HCT116 (cell line): ENCODE measurements at regions not wholly inside any gene's neighbourhood (a gene's known extent, or its start where the extent isn't known, plus 50 kb on each side); places are given as distances from the start of the nearest gene placed in this dataset.

ENCODE experiments used
- ATAC-seq: fragments of 200-7000 bp; cut with Tn5 transposase; 2 replicates; pipeline ENCODE4 v1.9.1; 2020; ENCODE audit warnings: mild to moderate bottlenecking, moderate library complexity
- BruUV-seq: library from RNA; stranded (reverse); fragments of 400-500 nt; replicated peaks from 2 replicates; lab custom pipeline; 2021; lab: Mats Ljungman, UMichigan
- CTCF ChIA-PET: fragments of 300-600 bp; sonication (Branson Sonifier 250); formaldehyde crosslinking; loops from one replicate; lab custom pipeline; 2021; ENCODE audit warnings: antibody characterized with exemption; lab: Charles Lee
- POLR2A ChIA-PET: fragments of 300-600, 350-600 bp; sonication (Branson Sonifier 250); formaldehyde crosslinking; loops from one replicate; lab custom pipeline; 2021; ENCODE audit warnings: antibody characterized with exemption; lab: Charles Lee
- RAD21 ChIA-PET, 2 experiments: fragments of 300-600 bp; sonication (Branson Sonifier 250); formaldehyde crosslinking; loops; one replicate each; lab custom pipeline; 2023; ENCODE audit warnings: low total read pairs in 2 of 2; ENCODE audit not compliant: uncharacterized antibody in 2 of 2, unreplicated experiment in 2 of 2, low non-redundant PET in 1 of 2; lab: Charles Lee
- DNase-seq: peaks from one replicate; pipeline ENCODE4 v3.0.0-alpha.2; 2010; ENCODE audit warnings: low read depth, low spot score
- H2AFZ ChIP-seq: fragments of 200-600 bp; shearing (Covaris generic), sonication (generic); 2 replicates; pipeline ENCODE4 v1.6.1; 2017; ENCODE audit warnings: low read depth, mixed run types, mixed read lengths, antibody characterized with exemption, low read length; ENCODE audit not compliant: poor library complexity, severe bottlenecking
- H3K27ac ChIP-seq: 2 replicates; pipeline ENCODE4 v1.5.1; 2012; ENCODE audit warnings: low read depth, low read length
- H3K27me3 ChIP-seq: fragments of 200-600 bp; sonication (generic); 2 replicates; pipeline ENCODE4 v1.6.1; 2016; ENCODE audit warnings: mixed run types, low read length, mixed read lengths; ENCODE audit not compliant: insufficient read depth
- H3K36me3 ChIP-seq, 2 experiments: fragments of 200-500 bp in 1 of 2; fragments of 200-600 bp in 1 of 2; sonication (Bioruptor generic) in 1 of 2; sonication (generic) in 1 of 2; 2 replicates each; pipeline versions ENCODE4 v1.5.1 to v1.6.1; 2014 to 2016; ENCODE audit warnings: low read length in 2 of 2, inconsistent platforms in 1 of 2, mixed read lengths in 1 of 2, mixed run types in 1 of 2; ENCODE audit not compliant: insufficient read depth in 2 of 2, control insufficient read depth in 1 of 2
- H3K4me1 ChIP-seq, 2 experiments: fragments of 200-600 bp in 1 of 2; sonication (generic) in 1 of 2; 2 replicates each; pipeline versions ENCODE4 v1.5.1 to v1.6.1; 2012 to 2017; ENCODE audit warnings: low read length in 2 of 2, inconsistent platforms in 1 of 2, mild to moderate bottlenecking in 1 of 2, mixed read lengths in 1 of 2, mixed run types in 1 of 2, moderate library complexity in 1 of 2; ENCODE audit not compliant: insufficient read depth in 2 of 2, control insufficient read depth in 1 of 2
- H3K4me2 ChIP-seq: fragments of 200-600 bp; sonication (generic); 2 replicates; pipeline ENCODE4 v1.6.1; 2017; ENCODE audit warnings: mixed run types, low read length, mixed read lengths
- H3K4me3 ChIP-seq, 2 experiments: fragments of 200-600 bp in 1 of 2; sonication (generic) in 1 of 2; replicated peaks in 1 of 2; 2 replicates each; pipeline ENCODE4 v1.5.1; 2011 to 2016; ENCODE audit warnings: low read length in 2 of 2, control low read depth in 1 of 2, low read depth in 1 of 2, mild to moderate bottlenecking in 1 of 2, mixed read lengths in 1 of 2, mixed run types in 1 of 2
- H3K79me2 ChIP-seq: fragments of 200-600 bp; sonication (generic); 2 replicates; pipeline ENCODE4 v1.6.1; 2017; ENCODE audit warnings: mild to moderate bottlenecking, mixed run types, low read length, moderate library complexity, mixed read lengths; ENCODE audit not compliant: insufficient read depth
- H3K9ac ChIP-seq: fragments of 200-600 bp; sonication (generic); 2 replicates; pipeline ENCODE4 v1.6.1; 2016; ENCODE audit warnings: low read length, mixed read lengths
- H3K9me2 ChIP-seq: fragments of 200-600 bp; sonication (generic), shearing (Covaris generic); 2 replicates; pipeline ENCODE4 v1.6.1; 2017; ENCODE audit warnings: mixed run types, mild to moderate bottlenecking, moderate library complexity; ENCODE audit not compliant: insufficient read depth
- H3K9me3 ChIP-seq, 2 experiments: fragments of 200-500 bp in 1 of 2; fragments of 200-600 bp in 1 of 2; sonication (Bioruptor generic) in 1 of 2; sonication (generic) in 1 of 2; 2 replicates each; pipeline ENCODE4 v1.6.1; 2014 to 2017; ENCODE audit warnings: low read length in 2 of 2, mixed read lengths in 2 of 2, inconsistent platforms in 1 of 2, low read depth in 1 of 2, mild to moderate bottlenecking in 1 of 2, mixed run types in 1 of 2, moderate library complexity in 1 of 2; ENCODE audit not compliant: control insufficient read depth in 1 of 2, insufficient read depth in 1 of 2
- H4K20me1 ChIP-seq: fragments of 200-600 bp; sonication (generic), shearing (Covaris generic); 2 replicates; pipeline ENCODE4 v1.6.1; 2017; ENCODE audit warnings: mixed run types, mild to moderate bottlenecking, moderate library complexity; ENCODE audit not compliant: insufficient read depth
- CBX3 ChIP-seq: IDR thresholded peaks from 2 replicates; pipeline ENCODE4 v1.6.1; 2012; ENCODE audit warnings: low read depth
- EGR1 ChIP-seq: IDR thresholded peaks from 2 replicates; pipeline ENCODE4 v1.6.1; 2012; ENCODE audit warnings: low read depth
- ELF1 ChIP-seq: IDR thresholded peaks from 2 replicates; pipeline ENCODE4 v1.6.1; 2012; ENCODE audit warnings: low read depth, borderline replicate concordance
- EZH2phosphoT487 ChIP-seq: fragments of 200-600 bp; IDR thresholded peaks from 2 replicates; pipeline ENCODE4 v1.6.1; 2018; ENCODE audit warnings: antibody characterized with exemption, borderline replicate concordance
- JUND ChIP-seq: IDR thresholded peaks from 2 replicates; pipeline ENCODE4 v1.6.1; 2012
- RAD21 ChIP-seq: IDR thresholded peaks from 2 replicates; pipeline ENCODE4 v1.6.1; 2012; ENCODE audit warnings: low read depth, mild to moderate bottlenecking
- SIN3A ChIP-seq: IDR thresholded peaks from 2 replicates; pipeline ENCODE4 v1.6.1; 2012; ENCODE audit warnings: low read depth
- SP1 ChIP-seq: IDR thresholded peaks from 2 replicates; pipeline ENCODE4 v1.6.1; 2012; ENCODE audit warnings: low read depth
- YY1 ChIP-seq: IDR thresholded peaks from 2 replicates; pipeline ENCODE4 v1.6.1; 2011; ENCODE audit warnings: low read length, low read depth, moderate library complexity, mild to moderate bottlenecking; ENCODE audit not compliant: insufficient replicate concordance; ENCODE audit errors: extremely low read depth
- intact Hi-C: fragments of 100-400 bp; cut with micrococcal nuclease; formaldehyde crosslinking; loops from 2 replicates; pipeline ENCODE4 v1.10.0; 2022
- TF ChIP-seq, protein P1 (sequence below): IDR thresholded peaks from 2 replicates; pipeline ENCODE4 v1.6.1; 2012; ENCODE audit warnings: low read depth
- TF ChIP-seq, protein P2 (sequence below), 3 experiments: fragments of 200-600 bp in 1 of 3; sonication (generic) in 1 of 3; IDR thresholded peaks in 2 of 3; conservative IDR thresholded peaks in 1 of 3; 2 replicates each; pipeline ENCODE4 v1.5.1; 2012 to 2017; ENCODE audit warnings: low read depth in 2 of 3, low read length in 2 of 3, antibody characterized with exemption in 1 of 3, borderline replicate concordance in 1 of 3, control low read depth in 1 of 3, mild to moderate bottlenecking in 1 of 3, mixed read lengths in 1 of 3, mixed run types in 1 of 3, moderate library complexity in 1 of 3; ENCODE audit not compliant: insufficient read depth in 1 of 3
- TF ChIP-seq, protein P3 (sequence below): IDR thresholded peaks from 2 replicates; pipeline ENCODE4 v1.6.1; 2011; ENCODE audit warnings: mild to moderate bottlenecking, low read length, moderate library complexity; ENCODE audit not compliant: insufficient replicate concordance; ENCODE audit errors: extremely low read depth

DNA sequence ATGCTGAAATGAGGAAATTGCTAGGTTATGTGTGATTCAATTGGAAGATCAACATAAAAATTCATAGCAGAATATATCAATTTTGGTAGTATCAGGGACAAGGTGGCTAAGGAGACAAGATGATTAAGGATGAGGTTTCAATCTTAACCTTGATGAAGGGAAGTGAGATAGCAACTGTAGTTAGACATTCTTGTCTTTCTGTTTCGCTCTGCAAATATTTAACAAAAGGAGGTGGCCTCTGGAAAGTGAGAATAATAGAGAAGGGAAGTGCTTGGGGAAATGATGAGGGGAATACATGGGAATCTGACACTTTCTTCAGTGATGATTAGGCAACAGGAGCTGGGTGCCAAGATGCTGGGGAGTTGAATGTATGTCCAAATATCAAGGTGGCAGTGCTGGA lies 337.1 kb upstream of the PUDP start (continued):
- TF ChIP-seq, protein P1, sequence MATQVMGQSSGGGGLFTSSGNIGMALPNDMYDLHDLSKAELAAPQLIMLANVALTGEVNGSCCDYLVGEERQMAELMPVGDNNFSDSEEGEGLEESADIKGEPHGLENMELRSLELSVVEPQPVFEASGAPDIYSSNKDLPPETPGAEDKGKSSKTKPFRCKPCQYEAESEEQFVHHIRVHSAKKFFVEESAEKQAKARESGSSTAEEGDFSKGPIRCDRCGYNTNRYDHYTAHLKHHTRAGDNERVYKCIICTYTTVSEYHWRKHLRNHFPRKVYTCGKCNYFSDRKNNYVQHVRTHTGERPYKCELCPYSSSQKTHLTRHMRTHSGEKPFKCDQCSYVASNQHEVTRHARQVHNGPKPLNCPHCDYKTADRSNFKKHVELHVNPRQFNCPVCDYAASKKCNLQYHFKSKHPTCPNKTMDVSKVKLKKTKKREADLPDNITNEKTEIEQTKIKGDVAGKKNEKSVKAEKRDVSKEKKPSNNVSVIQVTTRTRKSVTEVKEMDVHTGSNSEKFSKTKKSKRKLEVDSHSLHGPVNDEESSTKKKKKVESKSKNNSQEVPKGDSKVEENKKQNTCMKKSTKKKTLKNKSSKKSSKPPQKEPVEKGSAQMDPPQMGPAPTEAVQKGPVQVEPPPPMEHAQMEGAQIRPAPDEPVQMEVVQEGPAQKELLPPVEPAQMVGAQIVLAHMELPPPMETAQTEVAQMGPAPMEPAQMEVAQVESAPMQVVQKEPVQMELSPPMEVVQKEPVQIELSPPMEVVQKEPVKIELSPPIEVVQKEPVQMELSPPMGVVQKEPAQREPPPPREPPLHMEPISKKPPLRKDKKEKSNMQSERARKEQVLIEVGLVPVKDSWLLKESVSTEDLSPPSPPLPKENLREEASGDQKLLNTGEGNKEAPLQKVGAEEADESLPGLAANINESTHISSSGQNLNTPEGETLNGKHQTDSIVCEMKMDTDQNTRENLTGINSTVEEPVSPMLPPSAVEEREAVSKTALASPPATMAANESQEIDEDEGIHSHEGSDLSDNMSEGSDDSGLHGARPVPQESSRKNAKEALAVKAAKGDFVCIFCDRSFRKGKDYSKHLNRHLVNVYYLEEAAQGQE: no peak
- TF ChIP-seq JUND (no peak), YY1 (no peak), ELF1 (no peak)

DNA sequence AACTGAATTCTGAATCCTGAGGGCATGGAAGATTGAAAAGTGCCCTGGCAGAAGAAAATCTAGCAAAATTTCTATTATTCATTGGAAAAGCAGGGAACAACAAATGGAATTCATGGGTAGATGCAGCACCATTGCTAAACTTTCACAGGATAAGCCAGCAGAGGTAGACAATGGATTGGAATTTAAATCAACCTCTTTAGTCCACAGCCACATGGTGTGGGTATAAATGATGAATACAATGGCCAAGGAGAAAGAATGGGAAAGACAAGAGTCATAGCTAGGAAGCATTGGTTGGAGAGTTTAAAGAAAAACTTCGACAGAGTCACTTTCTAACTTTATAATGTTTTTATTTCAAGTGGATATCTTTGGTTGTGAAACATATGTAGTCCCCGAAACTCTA lies 332.8 kb upstream of the PUDP start:
- no peaks in the 10 kb centered on the region for H3K36me3 ChIP-seq
- no peak for ATAC-seq
- no peak for DNase-seq
- no TSS peak for BruUV-seq
- POLR2A ChIA-PET: no interaction called here
- no peaks in the 10 kb centered on the region for H3K79me2 ChIP-seq
- H2AFZ ChIP-seq: no peak overlapping the region
- TF ChIP-seq CBX3 (no peak), YY1 (no peak), EGR1 (no peak), EZH2phosphoT487 (no peak), SP1 (no peak), SIN3A (no peak), ELF1 (no peak), RAD21 (no peak)
- TF ChIP-seq, protein P2, sequence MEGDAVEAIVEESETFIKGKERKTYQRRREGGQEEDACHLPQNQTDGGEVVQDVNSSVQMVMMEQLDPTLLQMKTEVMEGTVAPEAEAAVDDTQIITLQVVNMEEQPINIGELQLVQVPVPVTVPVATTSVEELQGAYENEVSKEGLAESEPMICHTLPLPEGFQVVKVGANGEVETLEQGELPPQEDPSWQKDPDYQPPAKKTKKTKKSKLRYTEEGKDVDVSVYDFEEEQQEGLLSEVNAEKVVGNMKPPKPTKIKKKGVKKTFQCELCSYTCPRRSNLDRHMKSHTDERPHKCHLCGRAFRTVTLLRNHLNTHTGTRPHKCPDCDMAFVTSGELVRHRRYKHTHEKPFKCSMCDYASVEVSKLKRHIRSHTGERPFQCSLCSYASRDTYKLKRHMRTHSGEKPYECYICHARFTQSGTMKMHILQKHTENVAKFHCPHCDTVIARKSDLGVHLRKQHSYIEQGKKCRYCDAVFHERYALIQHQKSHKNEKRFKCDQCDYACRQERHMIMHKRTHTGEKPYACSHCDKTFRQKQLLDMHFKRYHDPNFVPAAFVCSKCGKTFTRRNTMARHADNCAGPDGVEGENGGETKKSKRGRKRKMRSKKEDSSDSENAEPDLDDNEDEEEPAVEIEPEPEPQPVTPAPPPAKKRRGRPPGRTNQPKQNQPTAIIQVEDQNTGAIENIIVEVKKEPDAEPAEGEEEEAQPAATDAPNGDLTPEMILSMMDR (IDR thresholded peaks at IDR 0.05 in 2 of 3, conservative IDR thresholded peaks at IDR 0.05 in 1 of 3; ENCODE audit: borderline replicate concordance in 1 of 3, insufficient read depth in 1 of 3, low read depth in 2 of 3, low read length in 2 of 3): no peak
- TF ChIP-seq, protein P3, sequence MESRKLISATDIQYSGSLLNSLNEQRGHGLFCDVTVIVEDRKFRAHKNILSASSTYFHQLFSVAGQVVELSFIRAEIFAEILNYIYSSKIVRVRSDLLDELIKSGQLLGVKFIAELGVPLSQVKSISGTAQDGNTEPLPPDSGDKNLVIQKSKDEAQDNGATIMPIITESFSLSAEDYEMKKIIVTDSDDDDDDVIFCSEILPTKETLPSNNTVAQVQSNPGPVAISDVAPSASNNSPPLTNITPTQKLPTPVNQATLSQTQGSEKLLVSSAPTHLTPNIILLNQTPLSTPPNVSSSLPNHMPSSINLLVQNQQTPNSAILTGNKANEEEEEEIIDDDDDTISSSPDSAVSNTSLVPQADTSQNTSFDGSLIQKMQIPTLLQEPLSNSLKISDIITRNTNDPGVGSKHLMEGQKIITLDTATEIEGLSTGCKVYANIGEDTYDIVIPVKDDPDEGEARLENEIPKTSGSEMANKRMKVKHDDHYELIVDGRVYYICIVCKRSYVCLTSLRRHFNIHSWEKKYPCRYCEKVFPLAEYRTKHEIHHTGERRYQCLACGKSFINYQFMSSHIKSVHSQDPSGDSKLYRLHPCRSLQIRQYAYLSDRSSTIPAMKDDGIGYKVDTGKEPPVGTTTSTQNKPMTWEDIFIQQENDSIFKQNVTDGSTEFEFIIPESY: no peak
- TF ChIP-seq, protein P1: no peak
- no peak overlapping the region for H3K9ac ChIP-seq
- CTCF ChIA-PET: no interaction called here
- no peak overlapping the region for H3K4me3 ChIP-seq
- no peak overlapping the region for H3K4me2 ChIP-seq
- no peaks in the 10 kb centered on the region for H3K9me3 ChIP-seq
- H3K4me1 ChIP-seq: no peaks in the 10 kb centered on the region
- no peaks in the 10 kb centered on the region for H4K20me1 ChIP-seq
- no peak overlapping the region for H3K27ac ChIP-seq
- RAD21 ChIA-PET: no interaction called here
- no peaks in the 10 kb centered on the region for H3K27me3 ChIP-seq
- H3K9me2 ChIP-seq: no peaks in the 10 kb centered on the region
- intact Hi-C loops: no loop called here
